Stimulated activated effector memory CD8-positive, alpha-beta T cell treated with anti-CD3 and anti-CD28 coated beads, Interleukin-12 subunit alpha, Interleukin-12 subunit beta, amount 100 ng/mL, for 72 hours (primary cell): ENCODE measurements at regions not wholly inside any gene's neighbourhood (a gene's known extent, or its start where the extent isn't known, plus 50 kb on each side); places are given as distances from the start of the nearest gene placed in this dataset.

Experiments
- ATAC-seq: fragments of 150-1000 bp; cut with Tn5 transposase; 2 replicates; pipeline ENCODE4 v1.10.0; 2021
- DNase-seq, 2 donors: peaks; one replicate each; pipeline ENCODE4 v3.0.0; 2021 to 2022; ENCODE audit warnings: low spot score in 2 of 2
- H3K27ac Mint-ChIP-seq: one replicate; pipeline ENCODE4 v1.8.0; 2022; ENCODE audit warnings: mild to moderate bottlenecking, mixed read lengths
- H3K36me3 Mint-ChIP-seq: one replicate; pipeline ENCODE4 v1.8.0; 2022; ENCODE audit warnings: mild to moderate bottlenecking, mixed read lengths
- H3K4me1 Mint-ChIP-seq: one replicate; pipeline ENCODE4 v1.8.0; 2022; ENCODE audit warnings: mixed read lengths
- H3K4me3 Mint-ChIP-seq: one replicate; pipeline ENCODE4 v1.8.0; 2022; ENCODE audit warnings: mild to moderate bottlenecking, mixed read lengths
- H3K9me3 Mint-ChIP-seq: one replicate; pipeline ENCODE4 v1.8.0; 2022; ENCODE audit warnings: mixed read lengths

DNA sequence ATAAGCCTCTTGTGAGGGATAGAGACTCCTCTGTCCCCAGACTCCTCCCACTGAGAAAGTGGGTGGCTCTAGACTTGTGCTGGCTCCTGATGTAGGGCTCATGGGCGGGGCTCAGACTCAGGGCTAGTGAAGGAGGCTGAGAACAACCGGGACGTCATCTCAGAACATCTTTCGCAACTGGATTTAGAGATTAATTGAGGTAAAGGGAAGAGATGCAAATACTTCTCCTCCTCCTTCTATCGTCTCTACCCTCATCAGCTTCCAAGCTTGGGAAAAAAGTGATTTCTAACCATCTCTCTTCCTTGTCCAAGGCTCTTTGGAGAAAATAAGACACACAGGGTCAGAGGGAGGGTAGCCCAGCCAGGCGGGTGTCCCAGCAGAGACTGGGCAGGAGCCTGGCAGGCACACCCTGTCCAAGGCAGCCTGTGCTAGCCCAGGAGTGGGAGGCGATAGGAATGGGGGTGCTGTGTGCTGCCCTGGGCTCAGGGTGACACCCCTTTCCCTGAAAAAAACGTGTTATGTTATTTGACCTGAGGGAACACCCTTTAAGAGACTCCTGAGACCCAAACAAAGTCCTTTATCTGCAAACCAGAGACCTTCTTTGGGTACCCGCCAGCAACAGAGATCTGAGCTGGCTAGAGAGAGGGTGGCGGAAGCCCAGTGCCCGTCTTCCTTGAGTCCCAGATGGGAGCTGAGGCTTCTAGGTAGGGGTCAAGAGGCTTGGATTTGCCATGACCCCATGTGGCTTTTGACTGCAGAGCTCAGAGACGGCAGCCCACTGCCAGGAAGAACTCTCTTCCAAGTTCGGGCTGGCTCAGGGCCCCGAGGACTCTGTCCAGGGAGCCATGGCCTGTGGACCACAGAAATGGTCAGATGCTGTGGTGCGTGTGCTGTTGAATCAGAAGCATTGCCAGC, 160.9 kb downstream of the ADAMTS15 start:
- ATAC-seq (no peak), DNase-seq (no peak)
- Mint-ChIP-seq H3K27ac (no peak overlapping the region), H3K4me3 (no peak overlapping the region), H3K9me3 (no peaks in the 10 kb centered on the region), H3K4me1 (no peaks in the 10 kb centered on the region), H3K36me3 (no peaks in the 10 kb centered on the region)

DNA sequence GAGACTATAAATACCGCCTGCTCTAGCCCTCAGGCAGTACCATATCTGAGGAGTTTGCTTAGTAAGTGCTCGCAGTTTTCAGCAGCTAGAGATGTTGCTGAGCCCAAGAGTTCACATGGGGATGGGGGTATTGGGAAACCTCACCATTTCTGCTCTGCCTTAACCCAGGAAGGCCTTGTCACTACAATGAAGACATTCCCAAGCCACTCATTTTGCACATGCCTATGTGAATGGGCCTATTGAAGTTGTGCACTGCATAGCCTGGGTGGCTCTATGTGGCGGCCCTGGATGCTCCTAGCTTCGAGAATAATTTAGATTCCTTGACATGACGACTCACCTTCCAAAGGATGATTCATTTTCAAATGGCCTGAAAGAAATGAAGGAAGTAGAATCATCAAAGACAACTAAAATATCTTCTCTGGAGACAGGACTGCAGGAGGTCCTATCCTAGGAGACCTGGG, 163.4 kb downstream of the ADAMTS15 start:
- H3K36me3 Mint-ChIP-seq: no peaks in the 10 kb centered on the region
- no peak for DNase-seq
- ATAC-seq: no peak
- no peaks in the 10 kb centered on the region for H3K4me1 Mint-ChIP-seq
- no peak overlapping the region for H3K27ac Mint-ChIP-seq
- no peak overlapping the region for H3K4me3 Mint-ChIP-seq
- H3K9me3 Mint-ChIP-seq: no peaks in the 10 kb centered on the region

DNA sequence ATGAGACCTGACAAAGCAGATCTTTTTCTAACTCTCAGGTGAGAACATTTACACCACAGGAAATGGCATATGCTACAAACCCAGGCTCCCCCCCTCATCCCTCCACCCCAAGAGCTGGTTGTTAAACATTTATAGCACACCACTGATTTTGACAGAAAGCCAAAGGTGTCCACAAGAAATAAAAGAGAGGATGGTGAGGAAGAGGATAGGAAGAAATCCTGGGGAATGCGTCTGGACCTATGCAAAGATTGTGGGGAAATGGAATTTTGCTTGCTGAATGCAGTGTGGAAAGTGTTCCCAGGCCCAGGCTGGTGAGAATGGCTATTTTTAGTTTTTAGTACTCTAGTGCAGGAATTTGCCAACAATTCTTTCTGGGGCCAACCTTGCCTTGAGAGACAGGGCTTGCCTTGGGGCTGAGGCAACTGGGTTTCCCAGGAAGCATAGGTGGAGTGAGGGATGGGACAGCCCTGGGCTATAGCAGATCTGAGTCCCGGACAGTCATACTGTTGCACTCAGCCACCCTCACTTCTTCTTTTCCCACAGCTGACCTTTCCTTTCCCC, 163.9 kb downstream of the ADAMTS15 start:
- H3K27ac Mint-ChIP-seq: no peak overlapping the region
- no peaks in the 10 kb centered on the region for H3K9me3 Mint-ChIP-seq
- H3K4me1 Mint-ChIP-seq: no peaks in the 10 kb centered on the region
- ATAC-seq: no peak
- DNase-seq: no peak
- no peak overlapping the region for H3K4me3 Mint-ChIP-seq
- H3K36me3 Mint-ChIP-seq: no peaks in the 10 kb centered on the region

DNA sequence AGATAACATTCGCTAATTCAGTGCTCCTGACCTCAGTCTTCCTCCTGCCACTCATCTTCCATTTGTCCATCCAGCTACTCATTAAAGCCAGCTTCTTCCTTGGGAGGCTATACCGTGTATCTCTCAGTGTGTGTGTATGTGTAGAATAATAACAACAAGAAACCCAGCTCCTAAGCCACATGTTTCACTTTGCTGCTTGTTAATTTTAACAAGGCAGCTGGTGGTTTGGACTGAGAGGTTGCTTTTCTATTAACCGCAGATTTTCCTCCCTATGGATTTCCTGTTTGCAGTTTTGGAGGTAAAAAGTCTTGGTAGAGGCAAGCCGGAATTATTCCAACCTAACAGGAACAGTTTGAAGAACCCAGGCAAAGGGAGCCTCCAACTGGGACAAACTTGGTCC, 165.0 kb downstream of the ADAMTS15 start:
- no peak for DNase-seq
- Mint-ChIP-seq H3K4me1 (no peaks in the 10 kb centered on the region), H3K4me3 (no peak overlapping the region), H3K9me3 (no peaks in the 10 kb centered on the region), H3K27ac (no peak overlapping the region), H3K36me3 (no peaks in the 10 kb centered on the region)
- no peak for ATAC-seq

DNA sequence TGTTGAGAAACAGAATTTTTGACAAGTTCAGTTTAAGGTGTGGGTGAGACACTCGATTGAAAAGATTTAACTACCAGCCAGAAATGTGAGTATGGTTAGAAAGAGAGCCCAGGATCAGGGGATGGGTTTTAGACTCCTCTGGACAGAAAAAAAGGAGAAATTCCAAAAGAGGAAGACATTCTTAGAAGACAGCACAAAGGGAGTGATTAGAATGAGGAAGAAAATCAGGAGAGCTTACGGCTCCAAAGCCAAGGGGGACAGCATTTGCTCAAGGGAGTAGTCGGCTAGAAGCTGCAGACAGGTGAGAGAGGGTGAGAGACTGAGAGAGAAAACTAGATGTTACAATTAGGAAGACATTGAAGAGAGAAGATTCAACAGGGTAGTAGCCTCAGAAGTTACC, 166.1 kb downstream of the ADAMTS15 start:
- Mint-ChIP-seq H3K4me1 (no peaks in the 10 kb centered on the region), H3K27ac (no peak overlapping the region), H3K9me3 (no peaks in the 10 kb centered on the region), H3K4me3 (no peak overlapping the region), H3K36me3 (no peaks in the 10 kb centered on the region)
- no peak for ATAC-seq
- DNase-seq: no peak

DNA sequence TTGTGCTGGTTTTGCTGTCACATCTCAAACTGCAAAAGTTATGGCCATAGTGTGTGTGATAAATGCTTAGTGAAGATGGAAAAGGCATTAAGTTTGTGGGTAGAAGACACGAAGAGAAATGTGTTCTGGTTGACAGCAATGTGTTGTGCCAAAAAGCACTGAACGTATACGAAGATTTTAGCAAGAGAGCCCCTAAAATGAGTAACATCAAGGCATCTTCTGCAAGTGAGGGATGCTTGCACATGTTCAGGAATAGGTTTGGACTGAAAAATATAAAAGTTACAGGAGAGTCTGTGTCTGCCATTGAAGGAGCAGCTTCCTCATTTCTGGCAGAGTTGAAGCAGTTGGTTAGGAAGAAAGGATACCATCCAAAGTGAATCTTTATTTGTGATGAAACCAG, 167.1 kb downstream of the ADAMTS15 start:
- Mint-ChIP-seq H3K4me3 (no peak overlapping the region), H3K4me1 (no peaks in the 10 kb centered on the region), H3K9me3 (no peaks in the 10 kb centered on the region), H3K27ac (no peak overlapping the region), H3K36me3 (no peaks in the 10 kb centered on the region)
- no peak for ATAC-seq
- DNase-seq: no peak

DNA sequence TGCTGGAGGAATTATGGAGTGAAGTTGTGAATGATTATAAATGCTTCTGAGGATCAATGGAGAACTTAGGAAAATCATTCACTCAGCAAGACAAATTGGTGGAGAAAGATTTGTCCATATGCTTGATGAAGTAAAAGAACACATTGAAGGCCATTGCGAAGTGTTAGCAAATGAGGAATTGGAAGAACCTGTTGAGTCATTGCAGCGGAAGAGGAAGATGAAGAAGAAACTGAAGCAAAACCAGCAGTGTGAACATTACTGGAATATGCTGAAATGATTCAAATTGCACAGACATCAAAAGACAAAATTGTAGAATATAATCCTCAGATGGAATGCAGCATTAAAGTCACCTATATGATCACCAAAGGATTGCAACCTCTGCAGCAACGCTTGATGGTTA, 168.1 kb downstream of the ADAMTS15 start:
- DNase-seq (no peak), ATAC-seq (no peak)
- Mint-ChIP-seq H3K27ac (no peak overlapping the region), H3K4me1 (no peaks in the 10 kb centered on the region), H3K36me3 (no peaks in the 10 kb centered on the region), H3K9me3 (no peaks in the 10 kb centered on the region), H3K4me3 (no peak overlapping the region)

DNA sequence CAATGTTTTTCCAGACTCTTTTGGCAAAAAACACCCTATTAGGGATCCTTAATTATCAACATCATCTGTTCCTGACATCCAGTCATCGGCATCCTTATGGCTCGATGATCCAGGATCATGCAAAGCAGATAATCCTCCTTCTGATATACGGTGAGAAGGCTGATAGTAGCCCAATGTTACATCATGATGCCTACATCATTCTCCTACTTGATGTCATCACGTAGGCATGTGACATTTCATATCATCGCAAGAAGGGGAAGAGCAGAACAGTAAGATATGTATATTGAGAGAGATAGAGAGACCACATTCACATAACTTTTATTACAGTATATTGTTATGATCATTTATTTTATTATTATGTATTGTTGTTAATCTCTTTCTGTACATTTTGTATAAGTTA, 168.6 kb downstream of the ADAMTS15 start:
- no peak overlapping the region for H3K4me3 Mint-ChIP-seq
- no peaks in the 10 kb centered on the region for H3K4me1 Mint-ChIP-seq
- H3K27ac Mint-ChIP-seq: no peak overlapping the region
- ATAC-seq: no peak
- DNase-seq: no peak
- no peaks in the 10 kb centered on the region for H3K36me3 Mint-ChIP-seq
- no peaks in the 10 kb centered on the region for H3K9me3 Mint-ChIP-seq

DNA sequence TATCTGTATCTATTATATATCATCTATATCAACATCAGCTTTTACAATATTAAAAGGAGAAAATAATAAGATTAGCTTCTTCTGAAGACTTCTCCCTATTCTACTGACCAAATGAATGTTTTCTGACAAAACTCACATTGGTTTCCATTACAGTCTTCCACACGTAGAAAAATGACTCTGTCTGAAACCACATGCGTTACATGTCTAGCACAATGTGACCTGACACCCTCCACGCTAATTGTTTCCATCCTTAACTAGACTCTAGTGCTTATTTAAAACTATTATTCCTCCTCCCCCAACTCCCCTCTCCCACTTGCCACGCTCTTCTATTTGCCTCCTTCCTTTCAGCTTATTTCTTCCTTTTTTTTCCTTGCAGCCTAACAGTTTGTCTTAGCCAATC, 172.1 kb downstream of the ADAMTS15 start:
- ATAC-seq: peak; percentile 56
- Mint-ChIP-seq H3K27ac (no peak overlapping the region), H3K4me1 (no peaks in the 10 kb centered on the region), H3K9me3 (no peaks in the 10 kb centered on the region), H3K4me3 (no peak overlapping the region), H3K36me3 (no peaks in the 10 kb centered on the region)
- no peak for DNase-seq

DNA sequence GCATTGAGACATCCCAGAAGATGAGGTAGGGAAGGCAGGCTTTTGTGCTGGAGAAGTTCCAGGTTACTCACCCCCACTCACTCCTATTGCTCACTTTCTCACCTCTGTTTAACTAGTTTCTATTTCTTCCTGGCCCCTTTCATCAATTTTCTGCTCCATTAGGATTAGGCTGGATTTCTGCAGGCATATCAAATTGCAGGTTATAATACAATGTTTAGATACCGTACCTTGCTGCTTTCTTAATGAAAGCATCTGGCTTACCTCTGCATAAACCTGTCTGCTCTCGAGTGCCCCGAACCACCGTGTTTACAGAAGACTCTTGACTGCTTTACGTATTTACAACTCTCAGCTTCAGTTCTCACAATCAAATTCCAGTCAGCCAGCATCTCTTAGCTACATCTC, 173.7 kb downstream of the ADAMTS15 start:
- DNase-seq (no peak), ATAC-seq (no peak)
- Mint-ChIP-seq H3K4me1 (no peaks in the 10 kb centered on the region), H3K9me3 (no peaks in the 10 kb centered on the region), H3K4me3 (no peak overlapping the region), H3K27ac (no peak overlapping the region), H3K36me3 (no peaks in the 10 kb centered on the region)

DNA sequence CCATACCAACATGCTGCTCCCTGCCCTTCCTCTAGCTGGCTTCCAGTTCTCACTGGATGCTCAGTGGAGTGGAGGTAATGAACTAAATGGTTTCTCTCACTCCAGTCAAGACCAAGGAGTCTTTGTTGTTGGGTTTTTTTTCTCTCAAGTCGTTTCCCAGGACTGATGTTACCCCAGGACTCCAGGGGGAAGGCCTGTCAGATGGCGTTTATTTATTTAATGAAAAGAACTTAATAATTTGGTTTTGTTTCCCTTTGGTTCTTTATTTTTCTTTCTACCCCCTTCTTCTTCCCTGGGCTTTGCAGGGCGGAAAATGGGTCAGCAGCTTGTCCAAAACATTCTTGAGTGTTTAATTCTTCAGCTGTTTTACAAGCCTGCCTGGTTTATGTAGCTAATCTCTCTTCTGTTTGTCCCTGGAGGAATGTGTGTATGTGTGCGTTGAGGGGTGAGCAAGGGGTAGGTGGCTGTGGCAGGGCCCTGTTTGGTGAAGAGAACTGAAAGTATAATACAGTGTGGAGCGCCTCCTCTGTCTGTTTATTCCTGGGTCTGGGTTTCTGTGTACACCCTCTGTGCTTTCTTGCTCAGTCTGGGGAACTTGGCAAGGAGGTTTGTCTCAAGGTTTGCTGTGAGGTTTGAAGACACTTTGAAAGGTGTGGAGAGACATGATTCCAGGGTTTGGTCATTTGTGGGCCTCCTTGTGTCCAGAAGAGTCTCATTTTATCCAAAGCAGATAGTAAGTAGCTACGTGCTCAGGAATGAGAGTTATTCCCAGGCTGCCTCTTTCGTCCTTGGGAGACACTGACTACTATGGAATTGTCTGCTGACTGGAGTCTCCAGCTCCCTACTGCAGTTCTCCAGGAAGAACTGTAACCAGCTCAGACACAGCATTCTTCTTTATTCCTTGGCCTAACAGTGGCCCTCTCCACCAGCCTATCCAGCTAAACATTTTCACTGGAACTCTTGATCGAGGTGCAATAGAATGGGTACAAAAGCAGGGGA, 175.5 kb downstream of the ADAMTS15 start:
- no peak overlapping the region for H3K27ac Mint-ChIP-seq
- H3K4me1 Mint-ChIP-seq: no peaks in the 10 kb centered on the region
- ATAC-seq (no peak), DNase-seq (no peak)
- no peak overlapping the region for H3K4me3 Mint-ChIP-seq
- H3K36me3 Mint-ChIP-seq: no peaks in the 10 kb centered on the region
- no peaks in the 10 kb centered on the region for H3K9me3 Mint-ChIP-seq

DNA sequence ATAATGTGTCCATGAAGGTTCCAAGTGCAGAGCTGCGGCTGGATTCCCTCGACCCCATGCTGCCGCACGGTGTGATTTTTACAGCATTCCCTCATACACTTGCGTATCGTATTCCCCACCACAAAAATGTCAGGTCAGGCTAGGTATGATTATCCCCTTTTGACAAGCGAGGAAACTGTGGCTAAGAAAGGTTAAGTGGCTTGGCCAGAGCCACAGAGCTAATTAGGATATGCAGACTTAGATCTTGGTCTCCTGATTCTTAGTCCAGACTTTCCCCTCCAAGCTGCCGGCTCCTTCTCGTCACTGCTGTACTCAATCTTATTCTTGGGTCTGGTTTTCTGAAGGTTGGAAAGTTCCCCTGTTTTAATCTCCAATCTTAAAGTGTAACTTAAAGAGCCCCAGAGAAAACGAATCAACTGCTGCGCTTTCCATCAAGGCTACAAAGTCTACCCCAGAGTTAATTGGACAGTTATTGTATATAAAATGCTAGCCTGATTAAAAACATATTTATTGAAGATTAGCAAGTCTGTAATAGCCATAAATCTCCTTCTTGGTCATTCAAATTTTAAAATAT, 176.6 kb downstream of the ADAMTS15 start:
- ATAC-seq: no peak
- no peak for DNase-seq
- no peaks in the 10 kb centered on the region for H3K36me3 Mint-ChIP-seq
- H3K9me3 Mint-ChIP-seq: no peaks in the 10 kb centered on the region
- no peaks in the 10 kb centered on the region for H3K4me1 Mint-ChIP-seq
- no peak overlapping the region for H3K27ac Mint-ChIP-seq
- H3K4me3 Mint-ChIP-seq: no peak overlapping the region

DNA sequence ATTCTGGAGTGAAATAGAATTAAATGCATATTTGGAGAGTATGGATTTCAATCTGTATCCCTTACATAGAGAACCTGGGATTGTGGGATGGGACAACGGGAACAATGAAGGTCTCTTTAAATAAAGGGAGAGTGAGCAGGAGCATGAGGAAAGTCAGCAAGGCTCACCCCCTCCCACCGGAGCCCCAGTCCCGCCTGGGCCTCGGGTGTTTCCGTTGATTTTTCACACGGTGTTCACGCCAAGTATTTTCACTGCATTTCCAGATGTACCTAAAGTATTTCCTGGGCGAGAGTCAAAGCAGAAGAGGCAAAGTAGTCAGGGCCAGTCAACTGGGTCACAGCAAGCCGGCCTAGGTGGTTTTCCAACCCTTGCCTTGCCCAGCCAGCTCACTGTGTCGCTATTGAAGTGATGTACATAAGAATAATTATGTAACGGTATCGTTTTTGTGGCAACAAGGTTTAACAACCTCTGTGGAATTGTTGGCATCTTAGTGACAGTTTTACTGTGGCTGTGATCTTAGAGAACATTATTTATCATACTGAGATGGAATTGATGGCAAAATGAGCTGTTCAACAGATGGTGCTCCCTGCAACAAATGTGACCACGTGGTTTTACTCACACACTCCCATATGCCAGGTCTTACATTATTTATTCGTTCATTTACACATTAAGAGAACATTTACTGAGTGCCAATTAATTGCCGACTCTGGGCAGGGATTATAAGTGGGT, 177.3 kb downstream of the ADAMTS15 start:
- DNase-seq (no peak), ATAC-seq (no peak)
- Mint-ChIP-seq H3K4me1 (peaks cover 1% of the 10 kb centered on the region), H3K4me3 (no peak overlapping the region), H3K9me3 (no peaks in the 10 kb centered on the region), H3K27ac (no peak overlapping the region), H3K36me3 (no peaks in the 10 kb centered on the region)

DNA sequence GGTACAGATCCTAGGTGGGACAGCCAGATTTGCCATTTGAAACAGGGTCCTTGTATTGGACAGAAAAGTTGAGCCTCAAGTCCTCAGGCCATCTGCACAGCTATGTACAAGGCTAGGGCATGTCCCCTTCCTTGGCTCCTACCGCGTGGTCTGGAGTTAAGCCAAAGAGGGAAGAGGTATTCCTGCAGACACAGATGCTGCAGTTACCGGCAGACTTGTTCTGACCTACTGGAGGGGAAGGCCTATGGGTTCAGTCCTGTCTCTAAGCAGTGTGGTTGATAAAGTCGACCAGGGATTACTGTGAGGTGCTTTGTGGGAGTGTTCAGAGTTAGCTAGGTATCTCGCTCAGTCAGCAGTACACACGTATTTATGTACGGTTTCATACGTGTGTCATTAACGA, 180.6 kb downstream of the ADAMTS15 start:
- peaks cover 8% of the 10 kb centered on the region for H3K4me1 Mint-ChIP-seq
- no peaks in the 10 kb centered on the region for H3K9me3 Mint-ChIP-seq
- H3K36me3 Mint-ChIP-seq: no peaks in the 10 kb centered on the region
- no peak for ATAC-seq
- DNase-seq: no peak
- H3K4me3 Mint-ChIP-seq: no peak overlapping the region
- no peak overlapping the region for H3K27ac Mint-ChIP-seq
